MM.1S (cell line): ENCODE measurements at regions not wholly inside any gene's neighbourhood (a gene's known extent, or its start where the extent isn't known, plus 50 kb on each side); places are given as distances from the start of the nearest gene placed in this dataset.

Experiments used
- DNase-seq: peaks from one replicate; pipeline ENCODE4 v3.0.0-alpha.2; 2015
- H2AFZ ChIP-seq: fragments of 300-600 bp; sonication (generic); 2 replicates; pipeline ENCODE4 v1.6.0; 2016; ENCODE audit warnings: antibody characterized with exemption, low read length
- H3F3A ChIP-seq: fragments of 300-600 bp; sonication (generic); 2 replicates; pipeline ENCODE4 v1.6.1; 2016; ENCODE audit warnings: mild to moderate bottlenecking, antibody characterized with exemption, low read length, moderate library complexity, mixed read lengths; ENCODE audit not compliant: insufficient read depth
- H3K27ac ChIP-seq: fragments of 300-600 bp; sonication (generic); 2 replicates; pipeline ENCODE4 v1.5.1; 2016; ENCODE audit warnings: mild to moderate bottlenecking, low read length
- H3K27me3 ChIP-seq: fragments of 300-600 bp; sonication (generic); replicated peaks from 2 replicates; pipeline ENCODE4 v1.6.0; 2016; ENCODE audit warnings: low read length; ENCODE audit not compliant: insufficient read depth
- H3K36me3 ChIP-seq: fragments of 300-600 bp; sonication (generic); replicated peaks from 2 replicates; pipeline ENCODE4 v1.6.1; 2016; ENCODE audit warnings: mild to moderate bottlenecking, low read length, mixed read lengths; ENCODE audit not compliant: insufficient read depth
- H3K4me1 ChIP-seq: fragments of 300-600 bp; sonication (generic); 2 replicates; pipeline ENCODE4 v1.6.1; 2016; ENCODE audit warnings: low read length, mixed read lengths
- H3K4me2 ChIP-seq: fragments of 300-600 bp; sonication (generic); 2 replicates; pipeline ENCODE4 v1.6.0; 2016; ENCODE audit warnings: low read depth, low read length
- H3K4me3 ChIP-seq: fragments of 300-600 bp; sonication (generic); 2 replicates; pipeline ENCODE4 v1.5.1; 2016; ENCODE audit warnings: low read length, mixed read lengths
- H3K79me2 ChIP-seq: fragments of 300-600 bp; sonication (generic); 2 replicates; pipeline ENCODE4 v1.6.1; 2016; ENCODE audit warnings: mixed run types, low read length, mixed read lengths
- H3K9ac ChIP-seq: fragments of 300-600 bp; sonication (generic); 2 replicates; pipeline ENCODE4 v1.6.1; 2016; ENCODE audit warnings: low read length, mixed read lengths
- H3K9me2 ChIP-seq: fragments of 300-600 bp; sonication (generic); replicated peaks from 2 replicates; pipeline ENCODE4 v1.6.1; 2016; ENCODE audit warnings: mild to moderate bottlenecking, low read length, mixed read lengths; ENCODE audit not compliant: insufficient read depth
- H3K9me3 ChIP-seq: fragments of 300-600 bp; sonication (generic); replicated peaks from 2 replicates; pipeline ENCODE4 v1.6.1; 2016; ENCODE audit warnings: mild to moderate bottlenecking, low read length, mixed read lengths; ENCODE audit not compliant: insufficient read depth
- H4K20me1 ChIP-seq: fragments of 300-600 bp; sonication (generic); 2 replicates; pipeline ENCODE4 v1.6.1; 2016; ENCODE audit warnings: mild to moderate bottlenecking, low read length, moderate library complexity, mixed read lengths; ENCODE audit not compliant: insufficient read depth
- EZH2 ChIP-seq: fragments of 300-600 bp; sonication (generic); optimal IDR thresholded peaks from 2 replicates; pipeline ENCODE3; 2017; ENCODE audit warnings: low read depth, mild to moderate bottlenecking, antibody characterized with exemption, low read length, mixed read lengths
- EZH2phosphoT487 ChIP-seq: fragments of 300-600 bp; sonication (generic); IDR thresholded peaks from 2 replicates; pipeline ENCODE4 v1.6.1; 2018; ENCODE audit warnings: antibody characterized with exemption, low read length
- TF ChIP-seq, protein P1 (sequence below): fragments of 300-600 bp; sonication (generic); IDR thresholded peaks from 2 replicates; pipeline ENCODE4 v1.5.1; 2016; ENCODE audit warnings: antibody characterized with exemption, low read length, mixed read lengths

DNA sequence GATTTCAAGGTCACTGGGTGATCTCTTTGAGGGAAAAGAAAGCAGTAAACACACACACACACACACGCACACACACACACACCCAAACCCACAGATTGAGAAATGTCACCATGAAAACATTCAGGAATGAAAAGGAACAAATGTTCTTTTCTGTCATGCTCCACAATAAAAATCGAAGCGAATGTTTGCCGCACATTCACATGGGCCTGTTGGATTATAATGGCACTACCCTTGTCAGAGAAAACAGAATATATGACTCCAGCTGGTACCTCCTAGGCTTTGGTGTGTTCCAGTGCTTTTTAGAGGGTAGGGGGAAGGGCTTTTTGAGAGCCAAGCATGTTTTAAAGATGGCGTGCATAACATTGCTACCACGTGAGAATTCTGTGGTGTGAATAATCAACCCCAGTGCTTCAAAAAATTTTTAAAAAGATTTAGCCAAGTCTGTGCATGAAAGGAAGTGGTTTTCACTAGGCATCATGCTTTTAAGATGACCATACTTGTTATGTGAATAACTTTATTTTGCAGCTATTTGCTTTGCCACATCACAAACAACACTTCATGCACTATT lies 120.8 kb upstream of the ZNF608 start:
- Histone ChIP-seq H3K4me2 (no peak overlapping the region), H3K27me3 (no peaks in the 10 kb centered on the region), H3K4me3 (no peak overlapping the region), H3K27ac (no peak overlapping the region), H3K9me3 (no peaks in the 10 kb centered on the region), H3K79me2 (no peaks in the 10 kb centered on the region), H3K9me2 (no peaks in the 10 kb centered on the region), H3K4me1 (no peaks in the 10 kb centered on the region), H4K20me1 (no peaks in the 10 kb centered on the region), H2AFZ (no peak overlapping the region), H3K9ac (no peak overlapping the region), H3K36me3 (no peaks in the 10 kb centered on the region), H3F3A (no peaks in the 10 kb centered on the region)
- DNase-seq = no peak
- TF ChIP-seq, protein P1, sequence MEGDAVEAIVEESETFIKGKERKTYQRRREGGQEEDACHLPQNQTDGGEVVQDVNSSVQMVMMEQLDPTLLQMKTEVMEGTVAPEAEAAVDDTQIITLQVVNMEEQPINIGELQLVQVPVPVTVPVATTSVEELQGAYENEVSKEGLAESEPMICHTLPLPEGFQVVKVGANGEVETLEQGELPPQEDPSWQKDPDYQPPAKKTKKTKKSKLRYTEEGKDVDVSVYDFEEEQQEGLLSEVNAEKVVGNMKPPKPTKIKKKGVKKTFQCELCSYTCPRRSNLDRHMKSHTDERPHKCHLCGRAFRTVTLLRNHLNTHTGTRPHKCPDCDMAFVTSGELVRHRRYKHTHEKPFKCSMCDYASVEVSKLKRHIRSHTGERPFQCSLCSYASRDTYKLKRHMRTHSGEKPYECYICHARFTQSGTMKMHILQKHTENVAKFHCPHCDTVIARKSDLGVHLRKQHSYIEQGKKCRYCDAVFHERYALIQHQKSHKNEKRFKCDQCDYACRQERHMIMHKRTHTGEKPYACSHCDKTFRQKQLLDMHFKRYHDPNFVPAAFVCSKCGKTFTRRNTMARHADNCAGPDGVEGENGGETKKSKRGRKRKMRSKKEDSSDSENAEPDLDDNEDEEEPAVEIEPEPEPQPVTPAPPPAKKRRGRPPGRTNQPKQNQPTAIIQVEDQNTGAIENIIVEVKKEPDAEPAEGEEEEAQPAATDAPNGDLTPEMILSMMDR = no peak
- no peak for TF ChIP-seq EZH2

DNA sequence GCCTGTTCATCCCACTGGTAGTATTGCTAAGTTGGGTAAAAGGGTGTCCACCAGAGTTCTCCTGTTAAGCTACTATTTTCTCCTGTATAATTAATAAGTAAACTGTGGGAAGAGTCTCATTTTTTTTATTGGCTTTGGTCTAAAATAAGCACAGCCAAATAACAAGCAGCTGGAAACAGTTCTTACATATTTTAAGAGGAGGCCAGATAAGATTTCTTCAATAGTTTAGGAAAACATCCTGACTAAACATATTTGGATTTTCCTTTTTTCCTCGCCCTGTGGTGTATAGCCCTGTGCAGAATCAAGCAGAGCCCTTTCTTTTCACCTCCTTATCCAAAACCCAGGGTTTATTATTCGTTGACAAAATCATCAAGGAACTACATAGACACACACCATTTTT lies 122.2 kb upstream of the ZNF608 start:
- no peaks in the 10 kb centered on the region for H3K79me2 ChIP-seq
- H3K4me3 ChIP-seq = no peak overlapping the region
- no peaks in the 10 kb centered on the region for H3F3A ChIP-seq
- no peak for TF ChIP-seq EZH2
- TF ChIP-seq, protein P1 = no peak
- TF ChIP-seq EZH2phosphoT487 = no peak
- H3K9ac ChIP-seq = no peak overlapping the region
- no peaks in the 10 kb centered on the region for H3K4me1 ChIP-seq
- no peaks in the 10 kb centered on the region for H3K27me3 ChIP-seq
- no peak for DNase-seq
- H3K9me2 ChIP-seq = no peaks in the 10 kb centered on the region
- no peak overlapping the region for H3K4me2 ChIP-seq
- H3K9me3 ChIP-seq = no peaks in the 10 kb centered on the region
- no peaks in the 10 kb centered on the region for H3K36me3 ChIP-seq
- H3K27ac ChIP-seq = no peak overlapping the region
- no peak overlapping the region for H2AFZ ChIP-seq
- H4K20me1 ChIP-seq = no peaks in the 10 kb centered on the region

- no peak overlapping the region for H3K9ac ChIP-seq
- no peak for DNase-seq
- TF ChIP-seq EZH2phosphoT487 (no peak), EZH2 (no peak)
- TF ChIP-seq, protein P1 = no peak
- H3K27me3 ChIP-seq = no peaks in the 10 kb centered on the region
- H3K4me1 ChIP-seq = no peaks in the 10 kb centered on the region
- no peaks in the 10 kb centered on the region for H3K9me3 ChIP-seq
- no peak overlapping the region for H2AFZ ChIP-seq
- no peaks in the 10 kb centered on the region for H4K20me1 ChIP-seq
- no peak overlapping the region for H3K4me3 ChIP-seq
- H3K9me2 ChIP-seq = no peaks in the 10 kb centered on the region
- H3K79me2 ChIP-seq = no peaks in the 10 kb centered on the region
- H3K4me2 ChIP-seq = no peak overlapping the region
- H3K36me3 ChIP-seq = no peaks in the 10 kb centered on the region
- no peak overlapping the region for H3K27ac ChIP-seq
- no peaks in the 10 kb centered on the region for H3F3A ChIP-seq
Observed at GRCh38 chr5:124869426-124870033, 123.1 kb upstream of the ZNF608 start.
